HFFc6 (cell line): ENCODE measurements at regions not wholly inside any gene's neighbourhood (a gene's known extent, or its start where the extent isn't known, plus 50 kb on each side); places are given as distances from the start of the nearest gene placed in this dataset.

ENCODE experiments used
- DNase-seq: peaks from one replicate; pipeline ENCODE4 v3.0.0-alpha.2; 2018
- H3K27ac Mint-ChIP-seq: 2 replicates; pipeline ENCODE4 v1.8.0; 2020; ENCODE audit warnings: mild to moderate bottlenecking, mixed read lengths
- H3K27me3 Mint-ChIP-seq: 2 replicates; pipeline ENCODE4 v1.8.0; 2021; ENCODE audit warnings: mild to moderate bottlenecking, moderate library complexity, mixed read lengths; ENCODE audit not compliant: insufficient read depth
- H3K36me3 Mint-ChIP-seq: 2 replicates; pipeline ENCODE4 v1.8.0; 2021; ENCODE audit warnings: low read depth, mixed read lengths
- H3K4me1 Mint-ChIP-seq: 2 replicates; pipeline ENCODE4 v1.8.0; 2020; ENCODE audit warnings: low read depth, mixed read lengths
- H3K4me3 Mint-ChIP-seq: 2 replicates; pipeline ENCODE4 v1.8.0; 2020; ENCODE audit warnings: mild to moderate bottlenecking, moderate library complexity, mixed read lengths
- H3K9me3 Mint-ChIP-seq: 2 replicates; pipeline ENCODE4 v1.8.0; 2020; ENCODE audit warnings: mild to moderate bottlenecking, mixed read lengths
- CTCF ChIP-seq: fragments of 200-600 bp; sonication (generic); IDR thresholded peaks from 2 replicates; pipeline ENCODE4 v1.5.0; 2021; ENCODE audit warnings: antibody characterized with exemption, mild to moderate bottlenecking

- H3K4me1 Mint-ChIP-seq: no peaks in the 10 kb centered on the region; the same call in 1 of the 2 replicates
- no peaks in the 10 kb centered on the region for H3K9me3 Mint-ChIP-seq
- peaks cover 5% of the 10 kb centered on the region; the same call in 1 of the 2 replicates for H3K27me3 Mint-ChIP-seq
- no peak overlapping the region for H3K4me3 Mint-ChIP-seq
- no peak for DNase-seq
- H3K27ac Mint-ChIP-seq: no peak overlapping the region
- TF ChIP-seq CTCF: no peak
- no peaks in the 10 kb centered on the region for H3K36me3 Mint-ChIP-seq
Measured at GRCh38 chr17:71735893-71736292, 384.9 kb upstream of the SOX9 start.

DNA sequence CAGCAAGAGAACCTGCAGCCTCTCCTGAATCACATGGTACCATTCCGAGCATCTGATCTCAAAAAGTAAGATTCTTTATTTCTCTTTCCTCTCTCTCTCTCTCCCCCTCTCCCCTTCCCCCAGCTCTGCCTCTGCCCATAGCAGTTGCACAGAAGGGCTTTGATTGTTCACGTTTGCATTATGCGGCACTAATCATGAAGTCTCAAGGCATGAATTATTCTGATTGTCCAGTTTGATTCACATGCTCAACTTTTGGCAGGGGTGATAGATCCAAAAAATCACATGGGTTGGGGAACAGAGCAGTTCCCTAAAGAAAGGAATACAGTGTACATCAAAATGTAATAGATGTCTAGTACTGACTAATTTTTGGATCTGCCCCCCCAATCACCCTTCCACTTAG, 380.0 kb upstream of the SOX9 start:
- Mint-ChIP-seq H3K27ac (no peak overlapping the region), H3K4me1 (peaks cover 6% of the 10 kb centered on the region), H3K27me3 (no peaks in the 10 kb centered on the region), H3K9me3 (no peaks in the 10 kb centered on the region), H3K4me3 (no peak overlapping the region), H3K36me3 (no peaks in the 10 kb centered on the region)
- DNase-seq: no peak
- TF ChIP-seq CTCF: no peak

- DNase-seq: no peak
- no peak overlapping the region for H3K4me3 Mint-ChIP-seq
- H3K36me3 Mint-ChIP-seq: no peaks in the 10 kb centered on the region
- H3K9me3 Mint-ChIP-seq: no peaks in the 10 kb centered on the region
- no peak overlapping the region for H3K27ac Mint-ChIP-seq
- H3K4me1 Mint-ChIP-seq: peaks cover 6% of the 10 kb centered on the region
- TF ChIP-seq CTCF: no peak
- H3K27me3 Mint-ChIP-seq: no peaks in the 10 kb centered on the region
Measured at GRCh38 chr17:71741836-71742235, 379.0 kb upstream of the SOX9 start.

DNA sequence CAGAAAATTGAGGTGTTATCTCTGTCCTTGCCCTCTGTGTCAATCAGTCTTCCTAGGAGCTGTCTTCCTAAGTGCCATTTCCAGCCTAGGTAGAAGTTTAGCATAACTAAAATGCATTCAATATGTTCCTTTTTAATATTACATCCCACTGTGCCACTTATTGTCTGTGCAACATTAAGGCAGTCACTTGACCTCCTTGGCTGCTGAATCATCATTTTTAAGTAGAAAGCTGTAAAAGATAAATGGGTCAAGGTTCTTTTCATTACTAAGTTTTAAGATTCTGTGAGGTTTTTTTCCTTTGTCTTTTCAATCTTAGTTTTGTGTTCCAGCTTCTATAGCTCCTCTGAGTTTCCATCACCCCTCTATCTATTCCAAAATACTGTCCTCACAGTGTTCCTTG, 371.9 kb upstream of the SOX9 start:
- no peak overlapping the region for H3K27ac Mint-ChIP-seq
- no peak for DNase-seq

GRCh38 chr17:71753070-71753469, 367.8 kb upstream of the SOX9 start:
- Mint-ChIP-seq H3K4me1 (no peaks in the 10 kb centered on the region), H3K27ac (no peak overlapping the region), H3K4me3 (no peak overlapping the region), H3K9me3 (no peaks in the 10 kb centered on the region), H3K36me3 (no peaks in the 10 kb centered on the region), H3K27me3 (peaks cover 9% of the 10 kb centered on the region)
- no peak for TF ChIP-seq CTCF
- no peak for DNase-seq

More for the DNA sequence above, 371.9 kb upstream of the SOX9 start:
- Mint-ChIP-seq H3K9me3 (no peaks in the 10 kb centered on the region), H3K36me3 (no peaks in the 10 kb centered on the region), H3K27me3 (no peaks in the 10 kb centered on the region; the same call in 1 of the 2 replicates), H3K4me3 (no peak overlapping the region), H3K4me1 (no peaks in the 10 kb centered on the region)
- no peak for TF ChIP-seq CTCF

DNA sequence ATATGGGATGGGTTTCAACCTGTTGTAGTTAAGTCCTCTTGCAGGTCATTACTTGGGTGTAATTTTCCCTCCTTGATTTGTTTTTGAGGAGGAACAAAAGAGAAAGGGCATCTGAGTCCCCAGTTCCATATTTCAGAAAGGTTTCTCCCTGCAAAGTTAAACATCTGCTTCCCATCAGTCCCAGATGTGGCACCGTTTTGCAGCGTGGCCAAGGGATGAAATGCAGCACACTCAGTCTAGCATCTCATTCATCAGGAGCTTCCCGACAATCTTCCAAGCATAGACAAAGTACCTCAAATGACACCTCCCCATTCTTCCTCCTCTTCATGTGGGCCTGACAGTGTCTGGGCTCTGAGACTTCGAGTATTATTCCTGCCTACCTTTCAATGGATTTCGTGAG, 363.7 kb upstream of the SOX9 start:
- peaks cover 14% of the 10 kb centered on the region for H3K4me1 Mint-ChIP-seq
- H3K27ac Mint-ChIP-seq: no peak overlapping the region
- H3K36me3 Mint-ChIP-seq: no peaks in the 10 kb centered on the region
- H3K27me3 Mint-ChIP-seq: peaks cover 9% of the 10 kb centered on the region
- no peak for DNase-seq
- no peak overlapping the region for H3K4me3 Mint-ChIP-seq
- no peak for TF ChIP-seq CTCF
- H3K9me3 Mint-ChIP-seq: no peaks in the 10 kb centered on the region
